ENCODE measurements at regions not wholly inside any gene's neighbourhood (a gene's known extent, or its start where the extent isn't known, plus 50 kb on each side); places are given as distances from the start of the nearest gene placed in this dataset.

- no peak overlapping the region for H3K27ac ChIP-seq (ENCODE audit: low read depth in 1 of 2, low read length in 2 of 2)
- H3K36me3 ChIP-seq (ENCODE audit: control insufficient read depth in 1 of 2, insufficient read depth in 2 of 2, low read length in 1 of 2): no peaks in the 10 kb centered on the region
- H3K4me1 ChIP-seq (ENCODE audit: control insufficient read depth in 1 of 2, insufficient read depth in 2 of 2, low read length in 2 of 2): no peaks in the 10 kb centered on the region
- ATAC-seq (ENCODE audit: low FRiP score) (no peak), DNase-seq (no peak)
- 90% methylated on average over 3 of the region's 3 CpGs for WGBS, 2 donors
- intact Hi-C loops (cut with DNase I): no loop called here
- no peak overlapping the region for H3K4me3 ChIP-seq (ENCODE audit: low read length in 2 of 2)
- H3K9me3 ChIP-seq (ENCODE audit: control insufficient read depth, low read length): no peaks in the 10 kb centered on the region
- H3K27me3 ChIP-seq (ENCODE audit: control insufficient read depth in 1 of 2, insufficient read depth in 2 of 2, low read length in 1 of 2): no peaks in the 10 kb centered on the region
Measured at GRCh38 chr6:165936096-165936495, 231.6 kb downstream of the TBXT start.

- intact Hi-C loops (cut with DNase I): no loop called here
- Histone ChIP-seq H3K27me3 (ENCODE audit: control insufficient read depth in 1 of 2, insufficient read depth in 2 of 2, low read length in 1 of 2) (no peaks in the 10 kb centered on the region), H3K9me3 (ENCODE audit: control insufficient read depth, low read length) (peaks cover 2% of the 10 kb centered on the region), H3K36me3 (ENCODE audit: control insufficient read depth in 1 of 2, insufficient read depth in 2 of 2, low read length in 1 of 2) (no peaks in the 10 kb centered on the region), H3K4me3 (ENCODE audit: low read length in 2 of 2) (no peak overlapping the region), H3K27ac (ENCODE audit: low read depth in 1 of 2, low read length in 2 of 2) (no peak overlapping the region), H3K4me1 (ENCODE audit: control insufficient read depth in 1 of 2, insufficient read depth in 2 of 2, low read length in 2 of 2) (no peaks in the 10 kb centered on the region)
- 71 to 74% methylated on average over 9 of the region's 9 CpGs for WGBS, 2 donors
- DNase-seq (no peak), ATAC-seq (ENCODE audit: low FRiP score) (no peak)
Measured at GRCh38 chr6:165931675-165932074, 236.0 kb downstream of the TBXT start.

- no peak overlapping the region for H3K27ac ChIP-seq (ENCODE audit: low read depth in 1 of 2, low read length in 2 of 2)
Measured at GRCh38 chr6:165930668-165931214, 236.9 kb downstream of the TBXT start.

GRCh38 chr6:165929607-165930006, 238.0 kb downstream of the TBXT start:
- intact Hi-C loops (cut with DNase I): no loop called here
- Histone ChIP-seq H3K27ac (ENCODE audit: low read depth in 1 of 2, low read length in 2 of 2) (no peak overlapping the region), H3K4me3 (ENCODE audit: low read length in 2 of 2) (no peak overlapping the region), H3K36me3 (ENCODE audit: control insufficient read depth in 1 of 2, insufficient read depth in 2 of 2, low read length in 1 of 2) (no peaks in the 10 kb centered on the region), H3K4me1 (ENCODE audit: control insufficient read depth in 1 of 2, insufficient read depth in 2 of 2, low read length in 2 of 2) (no peaks in the 10 kb centered on the region), H3K9me3 (ENCODE audit: control insufficient read depth, low read length) (peaks cover 2% of the 10 kb centered on the region), H3K27me3 (ENCODE audit: control insufficient read depth in 1 of 2, insufficient read depth in 2 of 2, low read length in 1 of 2) (no peaks in the 10 kb centered on the region)
- ATAC-seq (ENCODE audit: low FRiP score) (no peak), DNase-seq (no peak)
- WGBS, 2 donors: 96 to 97% methylated on average over 8 of the region's 8 CpGs

More at GRCh38 chr6:165930668-165931214, 236.9 kb downstream of the TBXT start:
- no peak overlapping the region for H3K4me3 ChIP-seq (ENCODE audit: low read length in 2 of 2)
- WGBS, 2 donors: 96 to 97% methylated on average over 18 of the region's 18 CpGs
- no peaks in the 10 kb centered on the region for H3K36me3 ChIP-seq (ENCODE audit: control insufficient read depth in 1 of 2, insufficient read depth in 2 of 2, low read length in 1 of 2)
- no peaks in the 10 kb centered on the region for H3K27me3 ChIP-seq (ENCODE audit: control insufficient read depth in 1 of 2, insufficient read depth in 2 of 2, low read length in 1 of 2)
- intact Hi-C loops (cut with DNase I): no loop called here
- peak; percentile 31 for ATAC-seq (ENCODE audit: low FRiP score)
- H3K4me1 ChIP-seq (ENCODE audit: control insufficient read depth in 1 of 2, insufficient read depth in 2 of 2, low read length in 2 of 2): no peaks in the 10 kb centered on the region
- H3K9me3 ChIP-seq (ENCODE audit: control insufficient read depth, low read length): peaks cover 2% of the 10 kb centered on the region
- no peak for DNase-seq

- no peak for ATAC-seq (ENCODE audit: low FRiP score)
Measured at GRCh38 chr6:165926378-165926777, 241.3 kb downstream of the TBXT start.

GRCh38 chr6:165925474-165926156, 242.0 kb downstream of the TBXT start:
- peaks cover 2% of the 10 kb centered on the region for H3K9me3 ChIP-seq (ENCODE audit: control insufficient read depth, low read length)
- no peak for ATAC-seq (ENCODE audit: low FRiP score)

More at GRCh38 chr6:165926378-165926777, 241.3 kb downstream of the TBXT start:
- no peak overlapping the region for H3K27ac ChIP-seq (ENCODE audit: low read depth in 1 of 2, low read length in 2 of 2)
- H3K36me3 ChIP-seq (ENCODE audit: control insufficient read depth in 1 of 2, insufficient read depth in 2 of 2, low read length in 1 of 2): no peaks in the 10 kb centered on the region
- H3K27me3 ChIP-seq (ENCODE audit: control insufficient read depth in 1 of 2, insufficient read depth in 2 of 2, low read length in 1 of 2): no peaks in the 10 kb centered on the region
- no peaks in the 10 kb centered on the region for H3K4me1 ChIP-seq (ENCODE audit: control insufficient read depth in 1 of 2, insufficient read depth in 2 of 2, low read length in 2 of 2)
- intact Hi-C loops (cut with DNase I): no loop called here
- peaks cover 2% of the 10 kb centered on the region for H3K9me3 ChIP-seq (ENCODE audit: control insufficient read depth, low read length)
- no peak overlapping the region for H3K4me3 ChIP-seq (ENCODE audit: low read length in 2 of 2)
- 73 to 76% methylated on average over 4 of the region's 4 CpGs for WGBS, 2 donors
- DNase-seq: no peak

GRCh38 chr6:165922309-165922794, 245.3 kb downstream of the TBXT start:
- no peaks in the 10 kb centered on the region for H3K4me1 ChIP-seq (ENCODE audit: control insufficient read depth in 1 of 2, insufficient read depth in 2 of 2, low read length in 2 of 2)
- DNase-seq (no peak), ATAC-seq (ENCODE audit: low FRiP score) (no peak)
- no peaks in the 10 kb centered on the region for H3K27me3 ChIP-seq (ENCODE audit: control insufficient read depth in 1 of 2, insufficient read depth in 2 of 2, low read length in 1 of 2)
- no peak overlapping the region for H3K4me3 ChIP-seq (ENCODE audit: low read length in 2 of 2)
- no peaks in the 10 kb centered on the region for H3K36me3 ChIP-seq (ENCODE audit: control insufficient read depth in 1 of 2, insufficient read depth in 2 of 2, low read length in 1 of 2)
- WGBS, 2 donors: 85 to 86% methylated on average over 6 of the region's 6 CpGs
- H3K27ac ChIP-seq (ENCODE audit: low read depth in 1 of 2, low read length in 2 of 2): no peak overlapping the region
- intact Hi-C loops (cut with DNase I): no loop called here
- H3K9me3 ChIP-seq (ENCODE audit: control insufficient read depth, low read length): no peaks in the 10 kb centered on the region

More at GRCh38 chr6:165925474-165926156, 242.0 kb downstream of the TBXT start:
- Histone ChIP-seq H3K4me1 (ENCODE audit: control insufficient read depth in 1 of 2, insufficient read depth in 2 of 2, low read length in 2 of 2) (no peaks in the 10 kb centered on the region), H3K27ac (ENCODE audit: low read depth in 1 of 2, low read length in 2 of 2) (no peak overlapping the region), H3K36me3 (ENCODE audit: control insufficient read depth in 1 of 2, insufficient read depth in 2 of 2, low read length in 1 of 2) (no peaks in the 10 kb centered on the region), H3K4me3 (ENCODE audit: low read length in 2 of 2) (no peak overlapping the region), H3K27me3 (ENCODE audit: control insufficient read depth in 1 of 2, insufficient read depth in 2 of 2, low read length in 1 of 2) (no peaks in the 10 kb centered on the region)
- WGBS, 2 donors: 69 to 74% methylated on average over 1 of the region's 1 CpG
- intact Hi-C loops (cut with DNase I): no loop called here
- DNase-seq: no peak

GRCh38 chr6:165920896-165921671, 246.6 kb downstream of the TBXT start:
- no peaks in the 10 kb centered on the region for H3K36me3 ChIP-seq (ENCODE audit: control insufficient read depth in 1 of 2, insufficient read depth in 2 of 2, low read length in 1 of 2)
- no peaks in the 10 kb centered on the region for H3K27me3 ChIP-seq (ENCODE audit: control insufficient read depth in 1 of 2, insufficient read depth in 2 of 2, low read length in 1 of 2)
- H3K4me3 ChIP-seq (ENCODE audit: low read length in 2 of 2): no peak overlapping the region
- no peaks in the 10 kb centered on the region for H3K4me1 ChIP-seq (ENCODE audit: control insufficient read depth in 1 of 2, insufficient read depth in 2 of 2, low read length in 2 of 2)
- no peak overlapping the region for H3K27ac ChIP-seq (ENCODE audit: low read depth in 1 of 2, low read length in 2 of 2)
- ATAC-seq (ENCODE audit: low FRiP score): no peak
- 80 to 82% methylated on average over 4 of the region's 4 CpGs for WGBS, 2 donors
- DNase-seq: no peak
- H3K9me3 ChIP-seq (ENCODE audit: control insufficient read depth, low read length): no peaks in the 10 kb centered on the region
- intact Hi-C loops (cut with DNase I): no loop called here

Measured in aorta (tissue), 5 donors.